NCI-H2227 (cell line): ENCODE measurements at regions not wholly inside any gene's neighbourhood (a gene's known extent, or its start where the extent isn't known, plus 50 kb on each side); places are given as distances from the start of the nearest gene placed in this dataset.
"Not testable (repeated sequence)": the region's sequence is repeated elsewhere in the genome, so short reads cannot be mapped to it uniquely, and the experiment has no call there.

Experiments used
- DNase-seq: peaks from one replicate; lab custom pipeline; 2025; ENCODE audit not compliant: unreplicated experiment; lab: John Stamatoyannopoulos, UW

DNA sequence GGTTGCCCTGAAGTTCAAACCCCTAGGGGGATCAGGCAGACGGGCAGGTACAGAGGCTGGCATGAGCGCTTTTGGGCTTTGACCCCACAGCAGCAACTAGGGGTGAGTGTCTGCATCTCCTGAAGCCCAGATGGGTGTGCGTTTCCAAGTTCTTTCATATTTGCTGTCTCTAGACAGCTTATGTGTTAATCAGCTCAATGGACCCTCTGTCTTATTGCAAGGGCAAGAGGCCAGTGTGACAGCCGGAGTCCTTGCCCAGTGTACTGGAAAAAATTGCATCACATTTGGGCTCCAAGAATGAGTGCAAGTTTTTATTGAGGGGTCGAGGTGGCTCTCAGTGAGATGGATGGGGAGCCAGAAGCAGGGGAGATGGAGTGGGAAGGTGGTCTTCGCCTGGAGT is 1863.7 kb upstream of the RAG2 start:
- no peak for DNase-seq

DNA sequence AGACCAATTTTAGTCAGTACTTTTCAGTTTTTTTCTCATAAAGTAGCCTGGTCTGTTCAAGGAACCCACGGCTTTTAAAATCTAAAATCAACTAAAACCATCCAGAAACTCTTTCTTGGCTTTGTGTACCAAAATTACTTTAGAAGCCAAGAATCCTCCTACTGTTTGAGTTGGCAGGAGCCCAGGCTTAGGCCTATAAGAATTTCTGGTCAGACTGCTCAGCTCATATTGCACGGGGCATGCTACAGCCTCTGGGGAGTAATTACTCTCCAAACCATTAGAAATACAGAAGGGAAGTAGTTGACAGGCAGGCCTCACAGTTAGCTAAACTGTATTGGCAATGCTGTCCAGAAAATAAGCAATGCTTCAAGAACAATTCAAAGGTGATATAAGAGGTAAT is 1862.9 kb upstream of the RAG2 start:
- no peak for DNase-seq

- DNase-seq: no peak
Observed at GRCh38 chr11:38460429-38460828, 1862.4 kb upstream of the RAG2 start.

DNA sequence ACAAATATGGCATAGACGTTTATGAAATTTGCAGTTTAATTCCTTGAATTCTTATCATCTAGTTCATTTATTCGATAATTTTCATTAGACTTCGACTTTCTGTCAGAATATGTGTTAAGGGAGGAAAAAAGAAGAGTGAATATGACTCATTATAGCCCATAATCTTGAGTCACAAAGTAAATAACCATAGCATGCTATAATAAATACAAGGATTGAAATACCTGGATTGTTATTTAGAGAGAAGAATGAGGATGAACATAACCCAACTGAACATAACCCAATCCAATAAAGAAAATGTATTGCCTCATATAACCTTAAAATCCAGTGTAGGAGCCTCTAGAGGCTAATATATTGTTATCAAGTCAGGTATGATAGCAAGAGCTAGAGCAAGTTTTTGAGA is 1858.3 kb upstream of the RAG2 start:
- DNase-seq: no peak

- no peak for DNase-seq
Observed at GRCh38 chr11:38448284-38448683, 1850.2 kb upstream of the RAG2 start.

GRCh38 chr11:38446336-38446735 is 1848.3 kb upstream of the RAG2 start:
- DNase-seq: no peak

GRCh38 chr11:38438091-38438490 is 1840.1 kb upstream of the RAG2 start:
- no peak for DNase-seq

DNA sequence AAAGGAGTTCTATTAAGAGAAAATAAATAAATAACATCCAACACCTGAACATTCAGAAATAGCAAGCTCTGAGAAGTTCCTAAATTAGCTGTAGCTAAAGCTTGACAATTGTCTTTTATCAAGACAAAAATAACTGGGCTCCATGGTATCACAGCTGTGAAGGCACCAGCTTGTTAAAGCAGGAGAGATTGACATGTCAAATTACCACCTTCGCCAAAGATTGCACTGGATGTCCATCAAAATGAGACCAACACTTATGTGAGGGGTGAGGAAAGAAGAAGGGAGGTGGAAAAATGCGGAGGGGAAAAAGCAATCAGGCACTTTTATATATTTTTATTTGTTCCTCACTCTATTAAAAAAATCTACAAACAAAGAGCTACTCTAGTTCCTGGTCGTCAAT is 1827.5 kb upstream of the RAG2 start:
- DNase-seq: peak; percentile 73

DNA sequence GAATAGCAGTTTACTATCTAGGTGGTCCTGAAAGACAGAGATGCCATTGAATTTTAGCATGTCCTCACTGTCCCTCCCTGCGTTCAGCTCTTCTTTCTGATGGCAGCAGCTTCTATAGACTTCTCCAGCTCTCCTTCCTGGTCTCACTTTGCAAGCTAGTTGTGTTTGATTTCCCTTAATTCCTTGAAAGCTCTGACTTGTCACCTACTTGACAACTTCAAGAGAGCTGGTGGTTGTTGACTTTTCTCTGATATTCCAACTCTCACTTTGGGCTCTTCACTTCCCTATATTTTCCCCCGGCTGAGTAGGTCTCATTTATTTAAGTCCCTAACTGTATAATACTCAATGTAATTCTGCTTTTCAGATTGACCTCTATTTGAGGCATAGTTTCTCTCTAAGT is 1825.0 kb upstream of the RAG2 start:
- DNase-seq: no peak

DNA sequence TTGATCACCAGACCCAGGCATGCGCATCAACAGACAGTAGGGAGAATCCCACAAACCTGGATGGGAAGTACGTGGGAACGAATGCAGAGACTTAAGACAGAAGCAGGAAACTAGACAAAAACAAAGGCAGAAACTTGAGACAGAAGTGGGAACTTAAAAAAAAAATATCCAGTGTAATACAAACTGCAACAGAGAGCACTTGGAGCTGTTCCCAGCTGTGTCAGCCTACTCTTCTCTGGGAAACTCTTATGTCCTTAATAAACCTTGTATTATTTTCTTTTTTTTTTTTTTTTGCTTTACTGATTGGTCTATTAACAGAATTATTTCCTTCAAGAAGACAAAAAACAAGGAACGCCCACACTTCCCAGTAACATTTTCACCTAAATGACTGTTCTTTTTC is 1818.1 kb upstream of the RAG2 start:
- no peak for DNase-seq

DNA sequence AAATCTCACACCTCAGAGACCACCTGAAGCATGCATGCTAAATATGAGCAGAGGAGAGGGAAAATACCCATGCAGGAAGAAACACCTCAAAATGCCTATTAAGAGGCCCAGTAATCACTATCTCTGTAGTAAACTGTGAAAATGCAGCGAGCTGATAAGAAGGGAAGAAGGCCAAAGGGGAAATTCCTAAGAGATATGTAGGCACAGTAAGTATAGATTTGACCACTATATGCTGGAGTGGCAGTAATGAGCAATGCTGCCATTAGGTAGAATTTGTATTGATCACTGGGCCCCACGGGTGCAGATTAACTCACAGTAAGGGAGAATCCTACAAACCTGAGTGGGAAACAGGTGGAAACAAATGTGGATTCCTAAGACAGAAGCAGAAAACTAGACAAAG is 1813.1 kb upstream of the RAG2 start:
- no peak for DNase-seq

GRCh38 chr11:38402063-38402462 is 1804.0 kb upstream of the RAG2 start:
- no peak for DNase-seq

DNA sequence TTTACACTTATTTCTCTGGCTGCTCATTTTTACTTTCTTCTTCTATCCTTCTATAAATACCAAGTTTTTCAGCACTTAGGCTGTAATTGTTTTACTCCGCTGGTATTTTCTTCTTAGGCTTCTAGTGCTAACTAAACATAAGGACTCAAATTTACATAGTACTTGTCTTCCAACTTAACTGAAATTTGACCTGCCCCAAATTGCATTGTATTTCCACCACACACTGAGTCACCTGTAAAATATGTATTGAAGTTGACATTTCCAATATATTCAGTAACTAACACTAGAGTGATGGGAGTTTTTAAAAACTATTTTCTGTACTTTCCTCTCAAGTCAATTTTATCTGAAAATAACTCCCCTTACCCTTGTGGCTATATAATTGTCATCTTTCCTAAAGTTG is 1794.1 kb upstream of the RAG2 start:
- no peak for DNase-seq

DNA sequence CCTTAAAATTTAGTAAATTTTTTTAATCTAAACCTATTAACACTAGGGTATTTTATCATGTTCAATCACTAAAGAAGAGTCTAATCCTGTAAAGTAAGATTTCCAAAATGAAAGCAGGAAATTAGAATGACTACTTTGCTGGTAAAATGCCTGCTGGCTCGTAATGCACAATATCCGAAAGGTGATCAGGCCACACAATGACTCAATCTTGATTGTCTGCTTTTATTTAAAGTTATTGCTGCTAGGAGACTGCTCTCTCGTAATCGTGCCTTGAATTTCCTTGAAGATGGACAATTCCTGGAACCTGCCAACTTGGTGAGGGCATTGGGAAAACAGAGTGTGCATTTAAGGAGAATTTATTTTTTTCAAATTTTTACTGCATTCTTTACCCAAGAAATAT is 1786.5 kb upstream of the RAG2 start:
- no peak for DNase-seq

GRCh38 chr11:38365274-38365673 is 1767.2 kb upstream of the RAG2 start:
- no peak for DNase-seq

DNA sequence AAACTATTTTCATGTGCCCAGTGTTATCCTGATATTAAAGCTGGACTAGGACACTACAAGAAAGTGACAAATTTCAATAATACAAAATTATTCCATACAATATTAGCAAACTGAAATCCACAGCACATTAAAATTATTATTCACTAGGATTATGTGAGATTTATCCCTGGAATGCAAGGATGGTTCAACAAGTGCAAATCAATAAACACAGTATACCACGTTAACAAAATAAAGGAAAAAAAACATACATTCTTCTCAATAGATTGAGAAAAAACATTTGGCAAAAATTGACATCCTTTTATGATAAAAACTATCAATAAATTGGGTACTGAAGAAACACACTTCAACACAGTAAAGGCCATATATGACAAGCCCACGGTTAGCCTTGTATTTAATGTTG is 1758.2 kb upstream of the RAG2 start:
- DNase-seq: peak; percentile 7

- no peak for DNase-seq
Observed at GRCh38 chr11:38345286-38345685, 1747.2 kb upstream of the RAG2 start.

DNA sequence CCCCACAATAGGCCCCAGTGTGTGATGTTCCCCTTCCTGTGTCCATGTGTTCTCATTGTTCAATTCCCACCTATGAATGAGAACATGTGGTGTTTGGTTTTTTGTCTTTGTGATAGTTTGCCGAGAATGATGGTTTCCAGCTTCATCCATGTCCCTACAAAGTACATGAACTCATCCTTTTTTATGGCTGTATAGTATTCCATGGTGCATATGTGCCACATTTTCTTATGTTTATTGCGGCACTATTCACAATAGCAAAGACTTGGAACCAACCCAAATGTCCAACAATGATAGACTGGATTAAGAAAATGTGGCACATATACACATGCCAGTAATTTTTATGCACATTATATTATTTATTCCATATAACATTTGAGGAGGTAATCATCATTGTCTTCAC is 1743.6 kb upstream of the RAG2 start:
- DNase-seq: not testable (repeated sequence)

- DNase-seq: no peak
Observed at GRCh38 chr11:38339835-38340440, 1741.9 kb upstream of the RAG2 start.

DNA sequence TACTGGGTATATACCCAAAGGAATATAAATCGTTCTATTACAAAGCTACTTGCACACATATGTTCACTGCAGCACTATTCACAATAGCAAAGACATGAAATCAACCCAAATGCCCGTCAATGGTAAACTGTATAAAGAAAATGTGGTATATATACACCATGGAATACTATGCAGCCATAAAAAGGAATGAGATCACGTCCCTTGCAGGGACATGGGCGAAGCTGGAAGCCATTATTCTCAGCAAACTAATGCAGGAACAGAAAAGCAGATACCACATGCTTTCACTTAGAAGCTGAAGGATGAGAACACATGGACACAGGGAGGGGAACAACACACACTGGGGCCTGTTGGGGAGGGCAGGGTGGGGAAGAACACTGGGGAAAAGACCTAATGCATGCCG is 1740.0 kb upstream of the RAG2 start:
- DNase-seq: not testable (repeated sequence)

DNA sequence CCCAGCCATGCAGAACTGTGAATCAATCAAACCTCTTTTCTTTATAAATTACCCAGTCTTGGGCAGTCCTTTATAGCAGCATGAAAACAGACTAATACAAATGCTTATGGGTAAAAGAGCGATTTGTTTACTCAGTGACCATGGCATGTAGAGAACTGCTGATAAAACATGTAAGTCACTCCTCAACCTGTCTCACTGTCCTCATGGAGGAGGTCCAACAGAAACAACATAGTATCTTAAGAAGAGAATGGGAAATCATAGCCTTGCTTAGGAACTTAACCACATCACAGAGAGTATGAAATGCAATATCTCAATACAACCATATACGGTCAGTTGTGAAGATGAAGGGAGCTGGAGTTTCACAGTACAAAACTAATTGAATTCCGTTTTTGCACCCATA is 1734.0 kb upstream of the RAG2 start:
- DNase-seq: no peak

DNA sequence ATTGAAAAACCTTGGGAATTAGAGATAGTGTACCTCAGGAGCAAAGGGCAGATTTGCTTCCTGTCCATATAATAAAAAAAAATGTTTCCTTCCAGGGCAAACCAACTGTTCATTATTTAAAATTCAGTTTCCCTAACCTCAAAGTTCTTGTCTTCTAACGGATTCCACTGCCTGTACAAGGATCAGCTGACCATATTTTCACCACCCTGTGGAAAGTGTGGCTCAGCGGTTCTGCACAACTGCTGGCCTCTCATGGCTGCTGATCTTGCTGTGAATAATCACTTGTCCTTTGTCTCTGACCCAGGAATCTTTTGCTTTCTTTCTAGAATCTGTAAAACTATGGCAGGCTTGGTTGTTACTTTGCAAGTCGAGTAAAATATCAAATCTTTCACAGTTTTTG is 1732.5 kb upstream of the RAG2 start:
- DNase-seq: no peak

DNA sequence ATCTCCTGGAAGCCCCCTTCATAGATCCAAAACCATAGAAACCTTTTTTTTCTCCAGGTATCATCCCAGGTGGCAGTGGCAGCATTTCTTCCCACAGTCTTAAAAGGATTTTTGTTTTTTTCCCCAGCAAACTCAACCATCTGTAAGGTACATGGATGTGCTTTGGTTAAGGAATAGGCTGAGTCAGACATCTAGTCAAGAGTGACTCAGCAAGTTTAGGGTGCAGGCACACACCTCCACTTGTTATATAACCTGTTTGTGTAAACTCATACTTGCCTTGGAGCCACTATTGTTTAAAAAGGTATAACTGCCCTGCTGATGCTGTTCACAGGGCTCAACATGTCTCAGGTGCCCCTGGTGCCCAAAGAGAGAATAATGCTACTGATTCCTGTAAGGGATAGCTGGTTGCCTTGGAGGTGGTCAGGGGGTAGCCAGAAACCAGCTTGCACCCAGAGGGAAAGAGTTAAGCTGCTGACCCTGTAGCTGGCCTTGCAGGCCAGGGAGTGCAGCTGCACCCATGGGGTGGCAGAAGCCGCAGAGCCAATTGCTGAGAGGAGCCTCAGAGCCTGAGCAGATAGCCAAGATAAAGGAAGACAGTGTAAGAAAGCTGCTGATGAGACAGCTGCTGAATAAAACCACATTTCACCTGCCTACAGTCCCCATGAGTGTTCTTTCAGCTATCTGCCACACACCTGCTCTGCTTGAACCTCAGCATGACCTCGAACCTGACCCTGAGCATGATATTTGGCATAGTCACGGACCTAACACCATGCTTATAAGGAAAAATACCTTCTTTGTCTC is 1726.1 kb upstream of the RAG2 start:
- no peak for DNase-seq
